GM12878 (cell line): ENCODE measurements at regions not wholly inside any gene's neighbourhood (a gene's known extent, or its start where the extent isn't known, plus 50 kb on each side); places are given as distances from the start of the nearest gene placed in this dataset.

Experiments used
- ATAC-seq: fragments of 200-7000 bp; cut with Tn5 transposase; 3 replicates; pipeline ENCODE4 v1.9.1; 2020; ENCODE audit warnings: mild to moderate bottlenecking, moderate library complexity
- BruUV-seq: library from RNA; stranded (reverse); fragments of 400-500 nt; replicated peaks from 2 replicates; lab custom pipeline; 2021; lab: Mats Ljungman, UMichigan
- CTCF ChIA-PET: fragments of 300-600 bp; sonication (Branson Sonifier 250); formaldehyde crosslinking; extraction: SDS; loops from one replicate; lab custom pipeline; 2021; ENCODE audit warnings: inconsistent platforms; lab: Yijun Ruan, JAX
- POLR2A ChIA-PET: fragments of 350-600 bp; formaldehyde crosslinking; extraction: SDS; loops from one replicate; lab custom pipeline; 2021; ENCODE audit warnings: inconsistent platforms; lab: Charles Lee
- RAD21 ChIA-PET: fragments of 300-600 bp; sonication (Branson Sonifier 250); formaldehyde crosslinking; loops from one replicate; lab custom pipeline; 2023; ENCODE audit warnings: antibody characterized with exemption; ENCODE audit not compliant: unreplicated experiment; lab: Charles Lee
- SMC1A ChIA-PET: fragments of 300-600 bp; sonication (Branson Sonifier 250); formaldehyde crosslinking; loops from one replicate; lab custom pipeline; 2023; ENCODE audit not compliant: unreplicated experiment, uncharacterized antibody; lab: Charles Lee
- DNase-seq: peaks from one replicate; pipeline ENCODE4 v3.0.0-alpha.2; 2011; ENCODE audit warnings: low read depth, low spot score
- FAIRE-seq: peaks from 3 replicates; lab custom pipeline; 2011; peaks lifted over from hg19 to GRCh38; lab: Jason Lieb, UNC
- H2AFZ ChIP-seq: 2 replicates; pipeline ENCODE4 v1.6.0; 2011; ENCODE audit warnings: low read depth, low read length, control low read depth; ENCODE audit not compliant: control insufficient read depth
- H3K27ac ChIP-seq: 2 replicates; pipeline ENCODE4 v1.5.1; 2011; ENCODE audit warnings: control low read depth; ENCODE audit not compliant: control insufficient read depth, insufficient read depth
- H3K27me3 ChIP-seq, 2 experiments: replicated peaks in 1 of 2; 2 replicates each; pipeline versions ENCODE4 v1.6.0 to v1.6.1; 2011; ENCODE audit warnings: low read length in 1 of 2; ENCODE audit not compliant: control insufficient read depth in 2 of 2, insufficient read depth in 2 of 2
- H3K36me3 ChIP-seq, 2 experiments: 2 replicates each; pipeline ENCODE4 v1.5.1; 2011; ENCODE audit warnings: low read length in 1 of 2; ENCODE audit not compliant: control insufficient read depth in 2 of 2, insufficient read depth in 2 of 2
- H3K4me1 ChIP-seq: 2 replicates; pipeline ENCODE4 v1.6.1; 2011; ENCODE audit warnings: mild to moderate bottlenecking, low read length, moderate library complexity, mixed read lengths; ENCODE audit not compliant: control insufficient read depth, insufficient read depth
- H3K4me2 ChIP-seq: 2 replicates; pipeline ENCODE4 v1.6.0; 2011; ENCODE audit warnings: control low read depth; ENCODE audit not compliant: control insufficient read depth, insufficient read depth
- H3K4me3 ChIP-seq: fragments of 200-600 bp; sonication (generic); 2 replicates; pipeline ENCODE4 v1.5.1; 2016
- H3K79me2 ChIP-seq: 2 replicates; pipeline ENCODE4 v1.6.0; 2011; ENCODE audit warnings: low read length; ENCODE audit not compliant: control insufficient read depth, insufficient read depth
- H3K9ac ChIP-seq: 2 replicates; pipeline ENCODE4 v1.8.0; 2011; ENCODE audit warnings: low read length, control low read depth, mixed read lengths; ENCODE audit not compliant: control insufficient read depth, insufficient read depth
- H3K9me3 ChIP-seq: replicated peaks from 3 replicates; pipeline ENCODE4 v1.5.1; 2011; ENCODE audit warnings: mild to moderate bottlenecking, low read length; ENCODE audit not compliant: control insufficient read depth, insufficient read depth
- H4K20me1 ChIP-seq: 2 replicates; pipeline ENCODE4 v1.6.0; 2011; ENCODE audit not compliant: control insufficient read depth, insufficient read depth
- BACH1 ChIP-seq: fragments of 450-650 bp; IDR thresholded peaks from 2 replicates; pipeline ENCODE4 v1.6.1; 2017; ENCODE audit warnings: mild to moderate bottlenecking, borderline replicate concordance
- BMI1 ChIP-seq: fragments of 450-650 bp; IDR thresholded peaks from 2 replicates; pipeline ENCODE4 v1.6.1; 2016; ENCODE audit warnings: mild to moderate bottlenecking, moderate library complexity, borderline replicate concordance
- GATAD2B ChIP-seq: fragments of 450-650 bp; conservative IDR thresholded peaks from 2 replicates; pipeline ENCODE4 v1.6.1; 2017; ENCODE audit warnings: low read depth, mild to moderate bottlenecking, moderate library complexity
- HCFC1 ChIP-seq: fragments of 150-350 bp; IDR thresholded peaks from 2 replicates; pipeline ENCODE4 v1.6.1; 2014; ENCODE audit warnings: low read length
- KLF5 ChIP-seq: fragments of 450-650 bp; IDR thresholded peaks from 2 replicates; pipeline ENCODE4 v1.6.1; 2014; ENCODE audit warnings: mild to moderate bottlenecking; ENCODE audit not compliant: partially characterized antibody
- MYB ChIP-seq: fragments of 150-350 bp; IDR thresholded peaks from 2 replicates; pipeline ENCODE4 v1.6.1; 2014; ENCODE audit warnings: mild to moderate bottlenecking, low read depth, low read length, borderline replicate concordance
- NR2C1 ChIP-seq: fragments of 450-650 bp; IDR thresholded peaks from 2 replicates; pipeline ENCODE4 v1.6.1; 2017; ENCODE audit warnings: antibody characterized with exemption, mild to moderate bottlenecking, moderate library complexity
- RCOR1 ChIP-seq: conservative IDR thresholded peaks from 2 replicates; pipeline ENCODE4 v1.6.1; 2012; ENCODE audit warnings: low read depth, low read length, improper control_type of control experiment
- TARDBP ChIP-seq: IDR thresholded peaks from 2 replicates; pipeline ENCODE4 v1.6.1; 2016; ENCODE audit warnings: borderline replicate concordance
- ZNF384 ChIP-seq: IDR thresholded peaks from 2 replicates; pipeline ENCODE4 v1.6.1; 2012; ENCODE audit warnings: low read depth, mild to moderate bottlenecking, low read length, improper control_type of control experiment, borderline replicate concordance
- WGBS: methylation state at CpG from one replicate; pipeline ENCODE4 v1.1.6; 2016; ENCODE audit warnings: low lambda C conversion rate; ENCODE audit not compliant: insufficient replicate concordance, insufficient coverage; ENCODE audit errors: missing lambda C conversion rate; 5-methylcytosine and 5-hydroxymethylcytosine counted together
- in situ Hi-C: fragments of 300-500 bp; cut with MboI; formaldehyde crosslinking; loops from 9 replicates; pipeline ENCODE4 v1.14.3; 2018; ENCODE audit warnings: mixed read lengths
- intact Hi-C: fragments of 100-400 bp; cut with micrococcal nuclease; formaldehyde crosslinking; loops from one replicate; pipeline ENCODE4 v1.14.2; 2022; ENCODE audit not compliant: unreplicated experiment
- TF ChIP-seq, protein P1 (sequence below), 3 experiments: IDR thresholded peaks in 2 of 3; conservative IDR thresholded peaks in 1 of 3; 2 replicates each; pipeline ENCODE4 v1.5.1; 2011; ENCODE audit warnings: low read depth in 3 of 3, low read length in 3 of 3, mild to moderate bottlenecking in 3 of 3, control low read depth in 2 of 3, moderate library complexity in 2 of 3, inconsistent platforms in 1 of 3, mixed read lengths in 1 of 3; ENCODE audit not compliant: control insufficient read depth in 2 of 3, insufficient read depth in 1 of 3; ENCODE audit errors: extremely low read depth in 1 of 3
- TF ChIP-seq, protein P2 (sequence below): fragments of 450-650 bp; IDR thresholded peaks from 2 replicates; pipeline ENCODE4 v1.6.1; 2016; ENCODE audit warnings: mild to moderate bottlenecking

DNA sequence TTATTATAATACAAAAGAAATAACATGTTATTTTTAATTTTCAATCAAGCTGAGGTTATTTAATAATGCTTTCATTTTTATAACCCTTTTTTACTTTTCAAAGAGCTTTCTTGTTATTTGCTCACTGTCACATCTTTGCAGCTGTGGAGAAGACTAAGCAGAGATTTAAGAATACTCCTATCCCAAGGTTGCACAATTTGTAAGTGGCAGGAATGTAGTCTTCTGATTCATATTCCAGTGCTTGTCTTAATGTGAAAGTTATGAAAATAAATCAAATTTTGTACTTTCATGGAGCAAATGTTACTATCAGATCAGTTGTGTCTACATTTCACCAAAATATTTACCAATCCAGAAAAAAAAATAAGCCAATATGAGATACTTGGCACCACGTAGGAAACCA lies 86.6 kb downstream of the DDIT4L start:
- no peak for DNase-seq
- Histone ChIP-seq H3K79me2 (no peaks in the 10 kb centered on the region), H3K9ac (no peak overlapping the region), H3K4me3 (no peak overlapping the region), H3K27ac (no peak overlapping the region), H4K20me1 (no peaks in the 10 kb centered on the region), H3K27me3 (no peaks in the 10 kb centered on the region), H3K4me2 (no peak overlapping the region), H3K9me3 (no peaks in the 10 kb centered on the region), H3K4me1 (peaks cover 7% of the 10 kb centered on the region; the same call in 1 of the 2 replicates), H2AFZ (no peak overlapping the region), H3K36me3 (no peaks in the 10 kb centered on the region)
- ChIA-PET RAD21 (interaction anchor here (1.5 kb wide), 1 partner anchor 10 kb away, joined by 4 read pairs; no protein-coding TSS in a partner anchor), SMC1A (interaction anchor here (0.6 to 2.0 kb wide), 5 partner anchors 11 to 85 kb away, joined by 3 to 15 read pairs (median 4); no protein-coding TSS in a partner anchor), CTCF (interaction anchor here (1.5 to 7.5 kb wide), 2 partner anchors 10 to 21 kb away, joined by 3 to 92 read pairs; no protein-coding TSS in a partner anchor), POLR2A (no interaction called here)
- 0% methylated on average over 1 of the region's 1 CpG for WGBS
- no peak for FAIRE-seq
- intact Hi-C loops = no loop called here
- ATAC-seq = no peak
- no peak for TF ChIP-seq MYB
- no TSS peak for BruUV-seq
- in situ Hi-C loops = no loop called here

DNA sequence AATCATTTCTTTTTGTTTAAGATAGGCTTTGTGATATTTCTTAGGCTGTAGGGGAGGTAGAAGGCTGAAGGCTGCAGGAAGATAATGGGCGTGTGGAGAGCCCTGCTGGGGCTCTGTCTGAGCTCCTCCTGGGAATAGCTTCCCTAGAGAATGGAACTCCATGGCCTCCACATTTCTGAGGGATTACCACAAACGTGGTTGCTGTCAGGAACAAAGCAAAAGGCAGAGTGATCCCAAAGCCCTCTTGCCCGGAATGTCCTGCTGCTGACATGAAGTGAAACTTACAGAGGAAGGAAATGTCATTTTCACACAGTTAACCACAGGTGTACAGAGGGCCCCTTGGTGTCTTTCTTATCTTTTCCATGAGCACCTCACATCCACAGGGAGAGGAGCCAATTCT lies 89.3 kb downstream of the DDIT4L start:
- ATAC-seq = peak; percentile 64
- no peaks in the 10 kb centered on the region for H3K9me3 ChIP-seq
- no peak for FAIRE-seq
- H4K20me1 ChIP-seq = no peaks in the 10 kb centered on the region
- in situ Hi-C loops (no loop called here), intact Hi-C loops (no loop called here)
- BruUV-seq = no TSS peak
- no peaks in the 10 kb centered on the region for H3K36me3 ChIP-seq
- H3K4me3 ChIP-seq = no peak overlapping the region
- no peak overlapping the region; the same call in 1 of the 2 replicates for H3K4me2 ChIP-seq
- no peak overlapping the region for H3K27ac ChIP-seq
- H3K27me3 ChIP-seq = no peaks in the 10 kb centered on the region
- no peak overlapping the region for H2AFZ ChIP-seq
- DNase-seq = no peak
- WGBS = 10% methylated on average over 3 of the region's 3 CpGs
- CTCF ChIA-PET = interaction anchor here (0.6 to 1.3 kb wide), 2 partner anchors 103 to 178 kb away, joined by 3 to 7 read pairs; no protein-coding TSS in a partner anchor
- H3K4me1 ChIP-seq = peaks cover 5% of the 10 kb centered on the region; the same call in 1 of the 2 replicates
- SMC1A ChIA-PET = interaction anchor here (0.8 to 1.7 kb wide), 4 partner anchors 15 to 725 kb away, joined by 3 to 5 read pairs (median 4); no protein-coding TSS in a partner anchor
- RAD21 ChIA-PET = no interaction called here
- H3K9ac ChIP-seq = no peak overlapping the region
- POLR2A ChIA-PET = interaction anchor here (1.3 kb wide), 1 partner anchor 18 kb away, joined by 4 read pairs; no protein-coding TSS in a partner anchor
- H3K79me2 ChIP-seq = no peaks in the 10 kb centered on the region
- TF ChIP-seq HCFC1 (no peak), BMI1 (peak; percentile 55; the same call in 1 of the 2 replicates), NR2C1 (no peak), BACH1 (peak; percentile 38; the same call in 1 of the 2 replicates), GATAD2B (peak; percentile 52; the same call in 1 of the 2 replicates), TARDBP (no peak), KLF5 (no peak), ZNF384 (no peak), RCOR1 (no peak)
- TF ChIP-seq, protein P1, sequence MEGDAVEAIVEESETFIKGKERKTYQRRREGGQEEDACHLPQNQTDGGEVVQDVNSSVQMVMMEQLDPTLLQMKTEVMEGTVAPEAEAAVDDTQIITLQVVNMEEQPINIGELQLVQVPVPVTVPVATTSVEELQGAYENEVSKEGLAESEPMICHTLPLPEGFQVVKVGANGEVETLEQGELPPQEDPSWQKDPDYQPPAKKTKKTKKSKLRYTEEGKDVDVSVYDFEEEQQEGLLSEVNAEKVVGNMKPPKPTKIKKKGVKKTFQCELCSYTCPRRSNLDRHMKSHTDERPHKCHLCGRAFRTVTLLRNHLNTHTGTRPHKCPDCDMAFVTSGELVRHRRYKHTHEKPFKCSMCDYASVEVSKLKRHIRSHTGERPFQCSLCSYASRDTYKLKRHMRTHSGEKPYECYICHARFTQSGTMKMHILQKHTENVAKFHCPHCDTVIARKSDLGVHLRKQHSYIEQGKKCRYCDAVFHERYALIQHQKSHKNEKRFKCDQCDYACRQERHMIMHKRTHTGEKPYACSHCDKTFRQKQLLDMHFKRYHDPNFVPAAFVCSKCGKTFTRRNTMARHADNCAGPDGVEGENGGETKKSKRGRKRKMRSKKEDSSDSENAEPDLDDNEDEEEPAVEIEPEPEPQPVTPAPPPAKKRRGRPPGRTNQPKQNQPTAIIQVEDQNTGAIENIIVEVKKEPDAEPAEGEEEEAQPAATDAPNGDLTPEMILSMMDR (IDR thresholded peaks at IDR 0.05 in 2 of 3, conservative IDR thresholded peaks at IDR 0.05 in 1 of 3; ENCODE audit: control insufficient read depth in 2 of 3, extremely low read depth in 1 of 3, insufficient read depth in 1 of 3, low read depth in 3 of 3, low read length in 3 of 3) = no peak
- TF ChIP-seq, protein P2, sequence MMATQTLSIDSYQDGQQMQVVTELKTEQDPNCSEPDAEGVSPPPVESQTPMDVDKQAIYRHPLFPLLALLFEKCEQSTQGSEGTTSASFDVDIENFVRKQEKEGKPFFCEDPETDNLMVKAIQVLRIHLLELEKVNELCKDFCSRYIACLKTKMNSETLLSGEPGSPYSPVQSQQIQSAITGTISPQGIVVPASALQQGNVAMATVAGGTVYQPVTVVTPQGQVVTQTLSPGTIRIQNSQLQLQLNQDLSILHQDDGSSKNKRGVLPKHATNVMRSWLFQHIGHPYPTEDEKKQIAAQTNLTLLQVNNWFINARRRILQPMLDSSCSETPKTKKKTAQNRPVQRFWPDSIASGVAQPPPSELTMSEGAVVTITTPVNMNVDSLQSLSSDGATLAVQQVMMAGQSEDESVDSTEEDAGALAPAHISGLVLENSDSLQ = no peak
